ENCODE measurements at regions not wholly inside any gene's neighbourhood (a gene's known extent, or its start where the extent isn't known, plus 50 kb on each side); places are given as distances from the start of the nearest gene placed in this dataset.
"Not testable (repeated sequence)": the region's sequence is repeated elsewhere in the genome, so short reads cannot be mapped to it uniquely, and the experiment has no call there.

DNA sequence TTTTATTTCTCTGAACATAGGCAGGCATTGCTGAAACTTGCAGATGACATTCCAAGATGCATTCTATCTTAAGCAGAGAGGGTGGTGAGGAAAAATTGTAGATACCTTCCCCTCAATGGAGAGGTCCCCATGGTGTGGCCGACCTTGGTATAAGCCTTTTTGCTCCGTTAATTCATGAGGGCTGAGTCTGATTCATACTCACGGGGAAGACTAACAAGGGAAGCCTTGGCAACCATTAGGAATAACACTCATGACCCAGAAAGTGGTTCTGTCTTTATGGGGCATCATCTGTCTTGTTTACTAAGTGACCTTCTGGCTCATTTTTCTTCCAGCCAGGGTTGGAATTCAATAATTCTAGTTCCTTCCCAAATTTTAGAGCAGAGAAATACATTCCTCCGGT, 148.3 kb downstream of the ADRA2C start:
- H3K9me3 ChIP-seq (ENCODE audit: control insufficient read depth, low read depth, low read length); H3K27me3 ChIP-seq (ENCODE audit: control insufficient read depth, insufficient read depth, low read length); DNase-seq; H3K4me1 ChIP-seq (ENCODE audit: control insufficient read depth, insufficient read depth, low read length); H3K27ac ChIP-seq (ENCODE audit: low read length); H3K36me3 ChIP-seq (ENCODE audit: control insufficient read depth, insufficient read depth, low read length); H3K4me3 ChIP-seq (ENCODE audit: low read length): not testable (repeated sequence)
- WGBS (ENCODE audit: insufficient coverage, low lambda C conversion rate), result no CpG with 5 or more reads among the region's 4 CpGs

DNA sequence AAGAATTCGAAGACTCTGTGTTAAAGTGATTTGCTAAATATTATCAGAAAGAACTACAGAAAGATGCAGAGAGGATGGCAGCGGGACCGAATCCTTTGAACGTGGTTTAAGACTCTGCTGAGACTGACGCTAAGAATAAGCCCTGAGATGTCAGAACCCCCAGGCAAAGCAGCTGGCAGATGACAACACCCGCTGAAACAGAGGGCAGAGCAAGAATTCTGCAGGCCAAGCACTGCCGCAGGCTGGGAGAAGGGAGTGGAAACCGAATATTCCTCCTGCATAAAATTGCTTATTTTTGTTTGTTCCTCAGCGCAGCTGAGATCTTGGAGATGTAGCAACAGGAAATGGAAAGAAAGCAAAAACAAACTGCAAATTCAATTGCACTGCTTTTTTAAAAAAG, 153.3 kb downstream of the ADRA2C start:
- H3K36me3 ChIP-seq (ENCODE audit: control insufficient read depth, insufficient read depth, low read length); DNase-seq; H3K9me3 ChIP-seq (ENCODE audit: control insufficient read depth, low read depth, low read length); H3K4me1 ChIP-seq (ENCODE audit: control insufficient read depth, insufficient read depth, low read length); H3K27me3 ChIP-seq (ENCODE audit: control insufficient read depth, insufficient read depth, low read length); H3K4me3 ChIP-seq (ENCODE audit: low read length); H3K27ac ChIP-seq (ENCODE audit: low read length): not testable (repeated sequence)
- WGBS (ENCODE audit: insufficient coverage, low lambda C conversion rate), result 80% methylated on average over 1 of the region's 9 CpGs

DNA sequence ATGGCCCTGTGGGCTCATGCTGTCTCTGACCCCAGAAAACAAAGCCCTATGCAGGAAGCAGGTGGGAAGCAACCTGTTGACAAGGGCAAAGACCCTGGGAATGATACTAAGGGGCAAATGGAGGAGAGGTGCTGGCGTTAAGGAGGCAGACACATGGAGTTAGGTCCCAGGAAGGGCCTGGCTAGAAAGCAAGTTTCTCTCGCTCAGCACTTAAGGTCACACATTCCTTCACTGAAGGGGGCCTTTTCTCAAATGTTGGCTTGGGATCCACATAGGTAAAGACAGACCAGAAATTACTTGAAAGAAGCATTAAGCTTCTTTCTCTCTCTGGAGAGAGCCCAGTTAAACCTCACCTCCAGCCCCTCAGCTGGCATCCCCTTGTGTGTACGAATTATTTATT, 155.7 kb downstream of the ADRA2C start:
- DNase-seq; H3K4me3 ChIP-seq (ENCODE audit: low read length); H3K9me3 ChIP-seq (ENCODE audit: control insufficient read depth, low read depth, low read length); H3K4me1 ChIP-seq (ENCODE audit: control insufficient read depth, insufficient read depth, low read length); H3K27me3 ChIP-seq (ENCODE audit: control insufficient read depth, insufficient read depth, low read length); H3K27ac ChIP-seq (ENCODE audit: low read length); H3K36me3 ChIP-seq (ENCODE audit: control insufficient read depth, insufficient read depth, low read length): not testable (repeated sequence)
- no CpG with 5 or more reads among the region's 3 CpGs for WGBS (ENCODE audit: insufficient coverage, low lambda C conversion rate)

DNA sequence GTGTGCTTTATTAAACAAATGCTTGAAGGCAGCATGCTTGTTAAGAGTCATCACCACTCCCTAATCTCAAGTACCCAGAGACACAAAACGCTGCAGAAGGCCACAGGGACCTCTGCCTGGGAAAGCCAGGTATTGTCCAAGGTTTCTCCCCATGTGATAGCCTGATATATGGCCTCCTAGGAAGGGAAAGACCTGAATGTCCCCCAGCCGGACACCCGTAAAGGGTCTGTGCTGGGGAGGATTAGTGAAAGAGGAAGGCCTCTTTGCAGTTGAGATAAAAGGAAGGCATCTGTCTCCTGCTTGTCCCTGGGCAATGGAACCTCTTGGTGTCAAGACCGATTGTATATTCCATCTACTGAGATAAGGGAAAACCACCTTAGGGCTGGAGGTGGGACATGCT, 159.7 kb downstream of the ADRA2C start:
- not testable (repeated sequence) for H3K9me3 ChIP-seq (ENCODE audit: control insufficient read depth, low read depth, low read length); H3K4me1 ChIP-seq (ENCODE audit: control insufficient read depth, insufficient read depth, low read length); H3K27me3 ChIP-seq (ENCODE audit: control insufficient read depth, insufficient read depth, low read length); H3K4me3 ChIP-seq (ENCODE audit: low read length); DNase-seq; H3K27ac ChIP-seq (ENCODE audit: low read length); H3K36me3 ChIP-seq (ENCODE audit: control insufficient read depth, insufficient read depth, low read length)
- WGBS (ENCODE audit: insufficient coverage, low lambda C conversion rate), result no CpG with 5 or more reads among the region's 4 CpGs

DNA sequence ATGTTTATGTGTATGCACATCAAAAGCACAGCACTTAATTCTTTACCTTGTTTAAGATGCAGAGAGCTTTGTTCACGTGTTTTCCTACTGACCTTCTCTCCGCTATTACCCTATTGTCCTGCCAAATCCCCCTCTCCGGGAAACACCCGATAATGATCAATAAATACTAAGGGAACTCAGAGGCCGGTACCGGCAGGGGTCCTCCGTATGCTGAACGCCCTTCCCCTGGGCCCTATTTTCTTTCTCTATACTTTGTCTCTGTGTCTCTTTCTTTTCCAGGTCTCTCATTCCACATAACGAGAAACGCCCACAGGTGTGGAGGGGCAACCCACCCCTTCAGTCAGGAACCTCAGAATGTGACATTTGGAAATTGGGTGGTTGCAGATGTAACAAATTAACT, 160.1 kb downstream of the ADRA2C start:
- not testable (repeated sequence) for H3K27ac ChIP-seq (ENCODE audit: low read length); H3K4me3 ChIP-seq (ENCODE audit: low read length); H3K36me3 ChIP-seq (ENCODE audit: control insufficient read depth, insufficient read depth, low read length); H3K4me1 ChIP-seq (ENCODE audit: control insufficient read depth, insufficient read depth, low read length); H3K9me3 ChIP-seq (ENCODE audit: control insufficient read depth, low read depth, low read length); DNase-seq; H3K27me3 ChIP-seq (ENCODE audit: control insufficient read depth, insufficient read depth, low read length)
- 0% methylated on average over 1 of the region's 10 CpGs for WGBS (ENCODE audit: insufficient coverage, low lambda C conversion rate)

DNA sequence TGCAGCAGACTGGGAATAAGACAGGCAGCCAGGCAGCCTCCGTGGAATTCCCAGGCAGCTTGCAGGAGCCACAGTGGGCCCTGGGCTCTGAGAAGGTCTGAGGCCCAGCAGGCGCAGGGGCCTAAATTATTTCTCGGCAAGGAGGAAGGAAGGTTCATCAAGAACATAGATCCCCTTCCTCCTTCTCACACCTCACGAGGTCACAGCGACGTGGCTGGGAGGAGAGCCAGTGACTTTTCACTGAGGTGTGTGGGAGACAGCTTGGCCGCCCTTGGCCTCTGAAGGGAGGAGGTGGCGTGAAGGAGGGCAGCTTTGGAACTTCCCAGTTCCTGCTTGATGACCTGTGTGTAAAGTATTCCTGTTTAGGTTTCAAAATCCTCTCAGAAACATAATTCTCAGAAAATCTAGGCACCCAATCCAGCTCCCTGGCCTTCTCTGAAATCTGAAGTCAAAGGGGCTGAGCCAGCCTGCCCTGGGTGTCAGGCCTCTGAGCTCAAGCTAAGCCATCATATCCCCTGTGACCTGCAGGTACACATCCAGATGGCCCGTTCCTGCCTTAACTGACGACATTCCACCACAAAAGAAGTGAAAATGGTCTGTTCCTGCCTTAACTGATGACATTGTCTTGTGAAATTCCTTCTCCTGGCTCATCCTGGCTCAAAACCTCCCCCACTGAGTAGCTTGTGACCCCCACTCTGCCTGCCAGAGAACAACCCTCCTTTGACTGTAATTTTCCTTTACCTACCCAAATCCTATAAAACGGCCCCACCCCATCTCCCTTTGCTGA, 161.0 kb downstream of the ADRA2C start:
- not testable (repeated sequence) for H3K27ac ChIP-seq (ENCODE audit: low read length); H3K27me3 ChIP-seq (ENCODE audit: control insufficient read depth, insufficient read depth, low read length); H3K4me3 ChIP-seq (ENCODE audit: low read length); H3K4me1 ChIP-seq (ENCODE audit: control insufficient read depth, insufficient read depth, low read length); H3K9me3 ChIP-seq (ENCODE audit: control insufficient read depth, low read depth, low read length); DNase-seq; H3K36me3 ChIP-seq (ENCODE audit: control insufficient read depth, insufficient read depth, low read length)
- WGBS (ENCODE audit: insufficient coverage, low lambda C conversion rate), result no CpG with 5 or more reads among the region's 11 CpGs

DNA sequence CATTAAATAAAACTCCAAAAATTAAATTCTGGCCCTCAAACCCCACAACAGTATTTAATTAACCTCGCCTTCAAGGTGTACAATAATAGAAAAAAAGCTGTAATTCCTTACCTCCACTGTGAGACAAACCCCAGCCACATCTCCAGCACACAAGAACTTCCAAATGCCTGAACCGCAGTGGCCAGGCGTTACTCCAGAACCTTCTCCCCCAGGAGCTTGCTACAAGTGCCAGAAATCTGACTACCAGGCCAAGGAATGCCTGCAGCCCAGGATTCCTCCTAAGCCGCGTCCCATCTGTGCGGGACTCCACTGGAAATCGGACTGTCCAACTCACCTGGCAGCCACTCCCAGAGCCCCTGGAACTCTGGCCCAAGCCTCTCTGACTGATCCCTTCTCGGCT, 163.2 kb downstream of the ADRA2C start:
- H3K9me3 ChIP-seq (ENCODE audit: control insufficient read depth, low read depth, low read length); H3K27ac ChIP-seq (ENCODE audit: low read length); H3K27me3 ChIP-seq (ENCODE audit: control insufficient read depth, insufficient read depth, low read length); H3K4me1 ChIP-seq (ENCODE audit: control insufficient read depth, insufficient read depth, low read length); DNase-seq; H3K36me3 ChIP-seq (ENCODE audit: control insufficient read depth, insufficient read depth, low read length); H3K4me3 ChIP-seq (ENCODE audit: low read length): not testable (repeated sequence)
- WGBS (ENCODE audit: insufficient coverage, low lambda C conversion rate), result no CpG with 5 or more reads among the region's 8 CpGs

DNA sequence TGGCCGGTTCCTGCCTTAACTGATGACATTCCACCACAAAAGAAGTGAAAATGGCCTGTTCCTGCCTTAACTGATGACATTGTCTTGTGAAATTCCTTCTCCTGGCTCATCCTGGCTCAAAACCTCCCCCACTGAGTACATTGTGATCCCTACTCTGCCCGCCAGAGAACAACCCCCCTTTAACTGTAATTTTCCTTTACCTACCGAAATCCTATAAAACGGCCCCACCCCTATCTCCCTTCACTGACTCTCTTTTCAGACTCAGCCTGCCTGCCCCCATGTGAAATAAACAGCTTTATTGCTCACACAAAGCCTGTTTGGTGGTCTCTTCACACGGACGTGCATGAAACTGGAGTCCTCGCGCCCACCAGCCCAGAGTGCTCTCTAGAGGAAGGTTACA, 166.5 kb downstream of the ADRA2C start:
- not testable (repeated sequence) for H3K4me3 ChIP-seq (ENCODE audit: low read length); H3K9me3 ChIP-seq (ENCODE audit: control insufficient read depth, low read depth, low read length); H3K4me1 ChIP-seq (ENCODE audit: control insufficient read depth, insufficient read depth, low read length); H3K27me3 ChIP-seq (ENCODE audit: control insufficient read depth, insufficient read depth, low read length); H3K27ac ChIP-seq (ENCODE audit: low read length); H3K36me3 ChIP-seq (ENCODE audit: control insufficient read depth, insufficient read depth, low read length); DNase-seq
- WGBS (ENCODE audit: insufficient coverage, low lambda C conversion rate), result 61% methylated on average over 3 of the region's 8 CpGs

DNA sequence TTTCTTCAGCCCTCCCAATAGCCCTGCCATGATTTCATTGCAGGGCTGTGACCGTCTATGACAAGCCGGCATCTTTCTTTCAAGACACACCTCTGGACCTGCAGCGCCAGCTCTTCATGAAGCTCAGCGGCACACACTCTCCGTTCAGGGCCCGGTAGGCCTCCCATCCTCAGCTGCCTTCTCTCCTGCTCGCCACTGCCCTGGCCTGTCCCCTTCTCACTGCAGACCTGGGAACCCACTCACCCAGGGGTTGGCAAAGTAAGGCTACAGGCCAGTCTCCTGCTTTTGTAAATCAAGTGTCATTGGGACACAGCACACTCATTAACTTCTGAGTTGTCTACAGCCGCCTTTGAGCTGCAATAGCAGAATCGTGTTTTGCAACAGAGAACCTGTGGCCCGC, 169.2 kb downstream of the ADRA2C start:
- no CpG with 5 or more reads among the region's 10 CpGs for WGBS (ENCODE audit: insufficient coverage, low lambda C conversion rate)
- H3K4me3 ChIP-seq (ENCODE audit: low read length); H3K27me3 ChIP-seq (ENCODE audit: control insufficient read depth, insufficient read depth, low read length): not testable (repeated sequence)

DNA sequence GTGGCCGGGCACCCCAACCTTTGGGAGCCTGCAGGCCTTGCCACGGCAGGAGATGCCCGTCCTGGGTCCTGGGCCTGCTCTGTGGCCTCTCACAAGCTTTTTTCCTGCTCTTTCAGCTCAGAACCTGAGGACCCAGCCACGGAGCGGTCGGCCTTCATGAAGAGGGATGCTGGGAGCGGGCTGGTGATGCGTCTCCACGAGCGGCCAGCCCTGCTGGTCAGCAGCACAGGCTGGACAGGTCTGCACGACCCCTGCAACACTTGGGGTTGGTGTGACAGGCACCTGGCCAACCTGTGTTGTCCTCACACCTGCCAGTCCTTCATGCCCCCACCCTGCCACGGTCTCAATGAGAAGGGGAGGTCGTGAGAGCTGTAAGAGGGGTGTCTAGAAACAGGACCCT, 170.0 kb downstream of the ADRA2C start:
- Histone ChIP-seq H3K9me3 (ENCODE audit: control insufficient read depth, low read depth, low read length) (no peaks in the 10 kb centered on the region), H3K4me1 (ENCODE audit: control insufficient read depth, insufficient read depth, low read length) (no peaks in the 10 kb centered on the region), H3K36me3 (ENCODE audit: control insufficient read depth, insufficient read depth, low read length) (no peaks in the 10 kb centered on the region), H3K27me3 (ENCODE audit: control insufficient read depth, insufficient read depth, low read length) (no peaks in the 10 kb centered on the region), H3K4me3 (ENCODE audit: low read length) (no peak overlapping the region), H3K27ac (ENCODE audit: low read length) (no peak overlapping the region)
- DNase-seq, result no peak
- WGBS (ENCODE audit: insufficient coverage, low lambda C conversion rate), result no CpG with 5 or more reads among the region's 13 CpGs

More for the DNA sequence above, 169.2 kb downstream of the ADRA2C start:
- not testable (repeated sequence) for H3K9me3 ChIP-seq (ENCODE audit: control insufficient read depth, low read depth, low read length); H3K27ac ChIP-seq (ENCODE audit: low read length); H3K36me3 ChIP-seq (ENCODE audit: control insufficient read depth, insufficient read depth, low read length); DNase-seq; H3K4me1 ChIP-seq (ENCODE audit: control insufficient read depth, insufficient read depth, low read length)

DNA sequence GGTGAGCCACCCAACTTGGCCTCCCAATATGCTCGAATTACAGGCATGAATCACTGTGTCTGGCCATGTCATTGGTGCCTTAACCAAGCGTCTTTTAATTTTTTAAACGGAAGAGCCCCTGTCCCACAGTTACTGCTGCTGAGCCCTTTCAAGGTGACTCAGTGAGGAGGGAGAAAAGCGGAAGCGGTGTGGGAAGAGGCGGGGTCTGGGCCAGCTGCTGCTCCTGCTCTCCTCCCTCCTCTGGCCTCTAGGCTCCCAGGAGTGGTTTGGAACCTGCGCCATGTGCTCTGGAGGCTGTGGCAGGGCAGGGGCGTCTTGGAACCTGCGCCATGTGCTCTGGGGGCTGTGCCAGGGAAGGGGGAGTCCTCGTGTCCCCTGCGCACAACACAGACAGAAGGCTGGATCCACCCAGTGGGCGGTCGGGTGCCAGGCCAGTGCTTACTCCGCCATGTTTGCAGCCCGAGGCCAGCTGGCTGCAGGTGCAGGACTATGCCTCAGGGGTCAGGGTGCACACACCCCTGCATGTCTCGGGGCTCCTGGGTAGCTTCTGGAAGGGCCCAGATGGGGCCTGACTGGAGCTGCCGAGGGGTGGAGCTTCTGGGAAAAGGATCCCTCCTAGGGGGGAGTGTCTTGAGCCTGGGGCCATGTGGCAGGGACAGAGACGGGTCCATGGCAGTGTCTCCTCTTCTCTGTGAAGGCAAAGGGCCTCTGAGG, 171.8 kb downstream of the ADRA2C start:
- not testable (repeated sequence) for H3K36me3 ChIP-seq (ENCODE audit: control insufficient read depth, insufficient read depth, low read length); H3K27ac ChIP-seq (ENCODE audit: low read length); H3K27me3 ChIP-seq (ENCODE audit: control insufficient read depth, insufficient read depth, low read length); H3K9me3 ChIP-seq (ENCODE audit: control insufficient read depth, low read depth, low read length); H3K4me3 ChIP-seq (ENCODE audit: low read length); H3K4me1 ChIP-seq (ENCODE audit: control insufficient read depth, insufficient read depth, low read length); DNase-seq
- no CpG with 5 or more reads among the region's 18 CpGs for WGBS (ENCODE audit: insufficient coverage, low lambda C conversion rate)

Data from large intestine (tissue), 3 donors.